ENCODE measurements at regions not wholly inside any gene's neighbourhood (a gene's known extent, or its start where the extent isn't known, plus 50 kb on each side); places are given as distances from the start of the nearest gene placed in this dataset.

DNA sequence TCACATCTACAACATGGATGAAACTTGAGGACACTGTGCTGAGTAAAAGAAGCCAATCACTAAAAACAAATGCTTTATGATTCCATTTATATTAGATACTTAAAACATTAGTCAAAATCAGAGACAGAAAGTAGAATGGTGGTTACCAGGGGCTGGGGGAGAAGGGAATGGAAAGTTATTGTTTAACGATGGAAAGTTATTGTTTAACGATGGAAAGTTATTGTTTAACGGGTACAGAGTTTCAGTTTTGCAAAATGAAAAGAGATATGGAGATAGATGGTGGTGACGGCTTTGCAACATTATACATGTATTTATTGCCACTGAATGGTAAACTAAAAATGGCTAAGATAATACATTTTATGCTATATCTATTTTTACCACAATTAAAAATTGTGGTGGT, 160.6 kb downstream of the TUBA3C start (continued):
- TF ChIP-seq, protein P1, sequence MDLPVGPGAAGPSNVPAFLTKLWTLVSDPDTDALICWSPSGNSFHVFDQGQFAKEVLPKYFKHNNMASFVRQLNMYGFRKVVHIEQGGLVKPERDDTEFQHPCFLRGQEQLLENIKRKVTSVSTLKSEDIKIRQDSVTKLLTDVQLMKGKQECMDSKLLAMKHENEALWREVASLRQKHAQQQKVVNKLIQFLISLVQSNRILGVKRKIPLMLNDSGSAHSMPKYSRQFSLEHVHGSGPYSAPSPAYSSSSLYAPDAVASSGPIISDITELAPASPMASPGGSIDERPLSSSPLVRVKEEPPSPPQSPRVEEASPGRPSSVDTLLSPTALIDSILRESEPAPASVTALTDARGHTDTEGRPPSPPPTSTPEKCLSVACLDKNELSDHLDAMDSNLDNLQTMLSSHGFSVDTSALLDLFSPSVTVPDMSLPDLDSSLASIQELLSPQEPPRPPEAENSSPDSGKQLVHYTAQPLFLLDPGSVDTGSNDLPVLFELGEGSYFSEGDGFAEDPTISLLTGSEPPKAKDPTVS (IDR thresholded peaks at IDR 0.05; ENCODE audit: low read depth, low read length) = no peak

GRCh38 chr13:18998389-18998788, 183.2 kb downstream of the TUBA3C start:
- ChIA-PET SMC1A (ENCODE audit: uncharacterized antibody, unreplicated experiment) (no interaction called here), RAD21 (ENCODE audit: unreplicated experiment) (no interaction called here), POLR2A (no interaction called here), CTCF (no interaction called here)
- H3K4me3 ChIP-seq = no peak overlapping the region
- 4% methylated on average over 6 of the region's 6 CpGs for WGBS (ENCODE audit: insufficient coverage, insufficient replicate concordance, low lambda C conversion rate, missing lambda C conversion rate)
- H3K79me2 ChIP-seq (ENCODE audit: control insufficient read depth, insufficient read depth, low read length) = no peaks in the 10 kb centered on the region
- no peaks in the 10 kb centered on the region for H3K36me3 ChIP-seq (ENCODE audit: control insufficient read depth in 2 of 2, insufficient read depth in 2 of 2, low read length in 1 of 2)
- no peaks in the 10 kb centered on the region for H3K4me1 ChIP-seq (ENCODE audit: control insufficient read depth, insufficient read depth, low read length)
- no peak overlapping the region for H2AFZ ChIP-seq (ENCODE audit: control insufficient read depth, low read depth, low read length)
- no peak overlapping the region for H3K4me2 ChIP-seq (ENCODE audit: control insufficient read depth, insufficient read depth)
- H3K9ac ChIP-seq (ENCODE audit: control insufficient read depth, insufficient read depth, low read length) = no peak overlapping the region
- no peaks in the 10 kb centered on the region for H4K20me1 ChIP-seq (ENCODE audit: control insufficient read depth, insufficient read depth)
- no peaks in the 10 kb centered on the region; the same call in 2 of the 3 replicates for H3K9me3 ChIP-seq (replicated peaks; ENCODE audit: control insufficient read depth, insufficient read depth, low read length)
- no peaks in the 10 kb centered on the region for H3K27me3 ChIP-seq (replicated peaks in 1 of 2; ENCODE audit: control insufficient read depth in 2 of 2, insufficient read depth in 2 of 2, low read length in 1 of 2)
- no TSS peak for BruUV-seq (replicated peaks)
- ATAC-seq (no peak), DNase-seq (ENCODE audit: low read depth, low spot score) (no peak), FAIRE-seq (no peak)
- in situ Hi-C loops (cut with MboI) (no loop called here), intact Hi-C loops (cut with micrococcal nuclease; ENCODE audit: unreplicated experiment) (no loop called here)
- no peak overlapping the region for H3K27ac ChIP-seq (ENCODE audit: control insufficient read depth, insufficient read depth)
- TF ChIP-seq NR2C1 (IDR thresholded peaks at IDR 0.05) (no peak), ZNF687 (IDR thresholded peaks at IDR 0.05) (no peak), SP1 (IDR thresholded peaks at IDR 0.05; ENCODE audit: low read depth, low read length) (no peak), MYB (IDR thresholded peaks at IDR 0.05; ENCODE audit: borderline replicate concordance, low read depth, low read length) (no peak), ETV6 (conservative IDR thresholded peaks at IDR 0.05 in 1 of 2, IDR thresholded peaks at IDR 0.05 in 1 of 2; ENCODE audit: borderline replicate concordance in 1 of 2, low read depth in 1 of 2) (no peak), EZH2 (IDR thresholded peaks at IDR 0.05; ENCODE audit: borderline replicate concordance, control insufficient read depth, low read depth, low read length) (no peak), POLR2A (IDR thresholded peaks at IDR 0.05; ENCODE audit: low read depth, low read length) (no peak), POLR2AphosphoS5 (IDR thresholded peaks at IDR 0.05; ENCODE audit: low read length) (no peak), NFIC (IDR thresholded peaks at IDR 0.05; ENCODE audit: low read depth, low read length) (no peak)
- TF ChIP-seq, protein P2, sequence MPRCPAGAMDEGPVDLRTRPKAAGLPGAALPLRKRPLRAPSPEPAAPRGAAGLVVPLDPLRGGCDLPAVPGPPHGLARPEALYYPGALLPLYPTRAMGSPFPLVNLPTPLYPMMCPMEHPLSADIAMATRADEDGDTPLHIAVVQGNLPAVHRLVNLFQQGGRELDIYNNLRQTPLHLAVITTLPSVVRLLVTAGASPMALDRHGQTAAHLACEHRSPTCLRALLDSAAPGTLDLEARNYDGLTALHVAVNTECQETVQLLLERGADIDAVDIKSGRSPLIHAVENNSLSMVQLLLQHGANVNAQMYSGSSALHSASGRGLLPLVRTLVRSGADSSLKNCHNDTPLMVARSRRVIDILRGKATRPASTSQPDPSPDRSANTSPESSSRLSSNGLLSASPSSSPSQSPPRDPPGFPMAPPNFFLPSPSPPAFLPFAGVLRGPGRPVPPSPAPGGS (IDR thresholded peaks at IDR 0.05; ENCODE audit: borderline replicate concordance, insufficient read depth, low read depth, low read length, poor library complexity, severe bottlenecking) = no peak

Measured in GM12878 (cell line).